TTC549 (cell line): ENCODE measurements at regions not wholly inside any gene's neighbourhood (a gene's known extent, or its start where the extent isn't known, plus 50 kb on each side); places are given as distances from the start of the nearest gene placed in this dataset.

Experiments
- FAIRE-seq: peaks from 2 replicates; lab custom pipeline; 2012; peaks lifted over from hg19 to GRCh38; lab: Jason Lieb, UNC

GRCh38 chr16:85475691-85476300 lies 137.3 kb upstream of the GSE1 start:
- FAIRE-seq = no peak

DNA sequence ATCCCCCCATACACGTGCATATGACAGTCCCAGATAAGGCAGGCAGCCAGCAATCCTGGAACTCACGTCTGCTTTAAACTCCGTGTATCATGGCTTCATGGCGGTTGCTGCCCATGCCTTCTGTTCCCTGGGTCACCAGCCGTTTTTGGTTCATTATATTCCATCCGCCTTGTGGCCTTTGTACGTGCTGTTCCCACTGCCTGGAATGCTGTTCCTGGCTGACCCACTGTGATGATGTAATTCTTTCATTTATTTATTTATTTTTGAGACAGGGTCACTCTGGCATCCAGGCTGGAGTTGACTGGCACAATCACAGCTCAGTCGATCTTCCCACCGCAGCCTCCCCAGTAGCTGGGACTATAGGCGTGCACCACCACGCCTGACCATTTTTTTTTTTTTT lies 136.7 kb upstream of the GSE1 start:
- FAIRE-seq = no peak

GRCh38 chr16:85477801-85478363 lies 135.2 kb upstream of the GSE1 start:
- no peak for FAIRE-seq

GRCh38 chr16:85479972-85480726 lies 133.0 kb upstream of the GSE1 start:
- FAIRE-seq = no peak

GRCh38 chr16:85480727-85481101 lies 132.4 kb upstream of the GSE1 start:
- no peak for FAIRE-seq

DNA sequence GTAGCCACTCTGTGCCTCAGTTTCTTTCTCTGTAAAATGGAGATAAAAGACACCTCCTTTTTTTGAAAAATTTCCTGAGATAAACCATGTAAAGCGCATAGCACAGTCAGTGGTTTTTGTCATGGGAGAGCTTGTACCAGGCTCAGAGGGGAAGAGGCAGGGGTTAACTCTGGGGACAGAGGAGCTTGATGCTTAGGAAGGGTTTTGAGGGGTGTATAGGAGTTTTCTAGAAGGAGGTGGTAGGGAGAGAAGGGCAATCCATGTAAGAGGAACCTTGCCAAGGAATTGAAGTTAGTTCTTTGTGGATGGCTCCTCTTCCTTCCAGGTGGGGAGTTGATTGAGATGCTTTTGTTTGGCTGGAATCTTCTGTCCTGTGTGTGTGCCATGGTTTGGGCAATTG lies 131.9 kb upstream of the GSE1 start:
- no peak for FAIRE-seq

DNA sequence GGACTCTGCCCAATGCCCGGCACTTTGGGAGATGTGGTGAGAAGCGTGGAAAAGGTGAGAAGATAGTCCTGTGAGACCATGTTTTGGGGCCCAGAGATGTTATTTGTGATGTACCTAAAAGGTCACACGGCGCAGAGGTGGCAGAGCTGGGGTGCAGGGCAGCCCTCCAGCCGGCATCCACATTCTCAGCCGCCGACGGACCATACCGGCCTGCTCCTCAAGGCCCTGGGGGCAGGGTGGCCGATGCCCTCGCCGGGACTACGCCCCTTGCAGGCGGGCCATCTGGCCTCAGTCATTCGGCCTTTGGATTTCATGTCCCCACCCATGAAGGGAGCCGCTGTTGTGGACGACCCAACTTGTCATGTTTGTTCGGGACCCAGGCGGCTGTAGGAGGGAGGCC lies 131.4 kb upstream of the GSE1 start:
- FAIRE-seq = no peak

GRCh38 chr16:85483424-85483823 lies 129.7 kb upstream of the GSE1 start:
- no peak for FAIRE-seq

DNA sequence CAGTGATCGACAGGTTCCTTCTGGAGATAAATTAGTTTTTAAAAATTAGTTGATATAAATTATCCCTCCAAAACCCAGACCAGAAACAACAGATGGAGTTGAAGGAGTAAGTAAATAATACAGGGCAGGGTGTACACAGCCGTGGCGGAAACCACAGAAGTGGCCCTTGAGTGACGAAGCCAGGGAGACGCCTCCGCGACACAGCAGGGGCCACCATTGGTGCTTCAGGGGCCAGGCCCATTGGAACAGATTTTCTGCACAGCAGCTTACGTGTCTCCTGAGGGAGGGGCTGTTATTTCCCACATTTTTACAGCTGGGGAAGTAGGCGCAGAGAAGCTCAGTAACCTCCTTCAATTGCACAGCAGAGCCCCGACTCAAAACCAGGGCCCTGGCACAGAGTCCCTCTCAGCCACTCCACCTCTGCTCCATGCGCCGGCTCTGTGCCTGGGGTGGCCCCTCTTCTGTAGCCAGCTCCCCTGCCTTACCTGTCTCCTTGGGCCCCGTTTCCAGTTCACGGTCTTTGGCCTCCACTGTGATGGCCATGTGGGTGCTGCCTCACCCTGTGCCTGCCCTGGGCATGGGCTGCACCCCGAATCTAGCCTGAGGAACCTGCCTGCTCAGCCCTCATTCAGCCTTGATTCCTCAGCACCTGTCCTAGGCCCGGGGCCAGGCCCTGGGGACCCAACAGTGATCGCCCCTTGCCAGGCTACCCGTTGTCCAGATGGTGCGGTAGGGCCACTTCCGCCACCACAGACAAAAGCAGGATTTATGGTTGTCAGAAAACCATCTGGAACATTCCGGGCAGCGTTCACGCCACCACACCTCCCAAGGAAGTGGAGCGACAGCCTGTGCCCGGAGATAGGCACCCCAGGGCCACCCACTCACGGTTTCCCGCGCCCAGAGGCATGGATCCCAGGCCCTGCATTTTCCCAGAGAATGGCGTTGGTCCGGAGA lies 128.5 kb upstream of the GSE1 start:
- no peak for FAIRE-seq

- no peak for FAIRE-seq
These were observed 127.7 kb upstream of the GSE1 start for GRCh38 chr16:85485379-85485778.

- no peak for FAIRE-seq
These were observed 126.7 kb upstream of the GSE1 start for GRCh38 chr16:85486256-85486915.

- FAIRE-seq = no peak
These were observed 124.7 kb upstream of the GSE1 start for GRCh38 chr16:85488414-85488813.

DNA sequence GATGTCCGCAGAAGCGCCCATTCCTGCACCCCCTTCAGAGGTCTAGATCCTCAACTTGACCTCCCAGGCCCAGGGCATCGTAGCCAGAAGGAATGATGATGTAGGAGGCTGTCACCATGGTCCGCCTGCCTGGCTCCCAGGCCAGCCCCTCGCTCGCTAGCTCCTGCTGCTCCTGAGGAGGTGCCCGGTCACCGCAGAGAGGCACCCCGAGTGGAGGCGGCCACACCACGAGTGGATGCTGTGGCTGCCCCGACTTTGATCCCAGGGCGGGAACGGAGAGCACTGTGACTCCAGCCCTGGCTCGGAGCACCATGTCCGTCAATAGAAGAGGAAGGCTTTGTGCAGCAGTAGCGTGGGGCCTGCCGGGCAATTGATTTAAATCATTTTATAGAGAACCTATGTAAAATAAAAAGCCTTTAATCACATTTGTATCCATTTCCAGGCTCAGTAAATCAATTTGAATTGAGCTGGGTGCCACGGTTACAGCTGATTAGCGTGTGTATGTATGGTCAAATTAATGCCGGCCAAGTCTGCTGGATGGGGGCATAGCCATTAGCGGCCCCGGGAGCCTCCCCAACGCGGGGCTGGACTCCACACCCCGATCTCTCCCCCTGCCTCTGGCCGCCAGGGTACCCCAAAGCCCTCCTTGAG lies 122.6 kb upstream of the GSE1 start:
- FAIRE-seq = no peak

DNA sequence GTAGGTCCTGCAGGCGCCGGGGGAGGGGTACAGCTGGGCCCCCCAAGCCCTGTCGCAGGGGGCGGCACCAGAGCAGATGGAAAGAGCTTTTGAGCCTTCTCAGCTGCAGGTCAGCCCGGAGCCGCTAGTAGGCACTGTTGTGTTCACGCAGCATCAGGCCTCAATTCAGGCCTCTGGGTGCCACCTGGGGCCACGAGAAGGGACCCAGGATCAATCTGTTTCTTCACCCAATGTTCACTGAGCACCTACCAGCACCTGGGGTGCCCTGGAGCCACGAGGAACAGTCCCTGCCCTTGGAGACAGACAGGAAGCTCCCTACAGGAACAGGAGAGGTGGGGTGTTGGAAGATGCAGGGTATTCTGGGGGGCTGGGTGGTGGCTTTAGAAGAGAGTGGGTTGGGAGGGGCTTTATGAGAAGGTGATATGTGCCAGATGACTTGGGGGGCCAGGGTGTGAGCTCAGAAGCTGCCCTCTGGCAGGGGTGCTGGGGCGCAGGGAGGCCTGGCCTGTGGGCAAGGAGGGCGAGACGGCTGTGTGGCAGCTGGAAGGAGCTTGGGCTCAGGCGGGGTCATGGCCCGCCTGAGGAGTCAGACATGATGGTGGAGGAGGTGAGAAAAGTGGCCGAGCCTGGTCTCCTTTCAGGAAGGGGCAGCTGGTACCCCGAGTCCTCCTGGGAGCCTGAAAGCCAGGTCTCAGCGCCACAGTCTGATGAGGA lies 121.9 kb upstream of the GSE1 start:
- no peak for FAIRE-seq

- no peak for FAIRE-seq
These were observed 121.3 kb upstream of the GSE1 start for GRCh38 chr16:85491798-85492294.

GRCh38 chr16:85492295-85492864 lies 120.7 kb upstream of the GSE1 start:
- no peak for FAIRE-seq

- FAIRE-seq = no peak
These were observed 118.8 kb upstream of the GSE1 start for GRCh38 chr16:85494315-85494714.

DNA sequence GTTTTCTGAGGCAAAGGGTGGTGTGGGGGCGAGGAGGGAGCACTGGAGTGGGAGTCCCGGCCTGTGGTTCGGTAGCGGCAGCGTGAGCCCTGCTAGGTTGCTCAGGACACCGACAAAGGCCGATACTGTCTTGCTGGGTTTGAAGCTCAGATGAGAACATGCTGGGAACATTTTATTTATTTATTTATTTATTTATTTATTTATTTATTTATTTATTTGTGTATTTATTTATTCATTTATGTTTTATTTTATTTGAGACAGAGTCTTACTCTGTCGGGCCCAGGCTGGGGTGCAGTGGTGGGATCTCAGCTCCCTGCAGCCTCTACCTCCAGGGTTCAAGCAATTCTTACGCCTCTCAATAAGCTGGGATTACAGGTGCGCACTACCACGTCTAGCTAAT lies 117.9 kb upstream of the GSE1 start:
- FAIRE-seq = no peak

- no peak for FAIRE-seq
These were observed 117.1 kb upstream of the GSE1 start for GRCh38 chr16:85495823-85496538.
